PC-9 (cell line): ENCODE measurements at regions not wholly inside any gene's neighbourhood (a gene's known extent, or its start where the extent isn't known, plus 50 kb on each side); places are given as distances from the start of the nearest gene placed in this dataset.

Source experiments
- BruUV-seq: library from RNA; stranded (reverse); fragments of 400-500 nt; replicated peaks from 2 replicates; lab custom pipeline; 2021; lab: Mats Ljungman, UMichigan
- CTCF ChIA-PET: fragments of 300-600 bp; sonication (Branson Sonifier 250); formaldehyde crosslinking; loops from one replicate; lab custom pipeline; 2022; ENCODE audit warnings: antibody characterized with exemption; lab: Charles Lee
- POLR2A ChIA-PET: fragments of 300-600 bp; sonication (Branson Sonifier 250); formaldehyde crosslinking; loops from one replicate; lab custom pipeline; 2022; ENCODE audit warnings: antibody characterized with exemption; ENCODE audit not compliant: unreplicated experiment; lab: Charles Lee
- DNase-seq, 2 experiments: peaks; one replicate each; pipeline versions ENCODE4 v3.0.0 to v3.0.0-alpha.2; 2015 to 2022; ENCODE audit warnings: mixed read lengths in 1 of 2
- H2AFZ ChIP-seq: fragments of 200-600 bp; sonication (generic); 2 replicates; pipeline ENCODE4 v1.8.1; 2017; ENCODE audit warnings: antibody characterized with exemption
- H3F3A ChIP-seq: fragments of 200-600 bp; sonication (generic); 2 replicates; pipeline ENCODE4 v1.8.1; 2017; ENCODE audit warnings: antibody characterized with exemption, mild to moderate bottlenecking, low read depth; ENCODE audit not compliant: insufficient read depth
- H3K27ac ChIP-seq: fragments of 200-600 bp; sonication (generic); 2 replicates; pipeline ENCODE4 v1.6.1; 2016; ENCODE audit warnings: mixed run types
- H3K27me3 ChIP-seq: fragments of 200-600 bp; sonication (generic); 2 replicates; pipeline ENCODE4 v1.6.1; 2016; ENCODE audit warnings: low read depth, mixed run types; ENCODE audit not compliant: insufficient read depth
- H3K36me3 ChIP-seq: fragments of 200-600 bp; sonication (generic); 2 replicates; pipeline ENCODE4 v1.6.1; 2016; ENCODE audit warnings: low read depth, mixed run types
- H3K4me1 ChIP-seq: fragments of 200-600 bp; sonication (generic); replicated peaks from 2 replicates; pipeline ENCODE4 v1.6.1; 2016; ENCODE audit warnings: mixed run types; ENCODE audit not compliant: insufficient read depth
- H3K4me2 ChIP-seq: fragments of 200-600 bp; sonication (generic); 2 replicates; pipeline ENCODE4 v1.6.1; 2017; ENCODE audit warnings: mixed run types
- H3K4me3 ChIP-seq: fragments of 200-600 bp; sonication (generic); 2 replicates; pipeline ENCODE4 v1.6.1; 2016; ENCODE audit warnings: mixed run types
- H3K79me2 ChIP-seq: fragments of 200-600 bp; sonication (generic); 2 replicates; pipeline ENCODE4 v1.6.1; 2017; ENCODE audit warnings: low read depth, mixed run types
- H3K9me2 ChIP-seq: fragments of 200-600 bp; sonication (generic); 2 replicates; pipeline ENCODE4 v1.8.1; 2017; ENCODE audit warnings: mild to moderate bottlenecking; ENCODE audit not compliant: insufficient read depth
- H3K9me3 ChIP-seq: fragments of 200-600 bp; sonication (generic); 2 replicates; pipeline ENCODE4 v1.8.1; 2016; ENCODE audit warnings: low read depth; ENCODE audit not compliant: insufficient read depth
- H4K20me1 ChIP-seq: fragments of 200-600 bp; sonication (generic); 2 replicates; pipeline ENCODE4 v1.8.1; 2017; ENCODE audit not compliant: insufficient read depth
- EZH2 ChIP-seq: fragments of 200-600 bp; sonication (generic); IDR thresholded peaks from 2 replicates; pipeline ENCODE4 v1.8.0; 2017; ENCODE audit warnings: antibody characterized with exemption, low read depth
- intact Hi-C: fragments of 100-400 bp; cut with micrococcal nuclease; formaldehyde crosslinking; loops from one replicate; pipeline ENCODE4 v1.10.0; 2022; ENCODE audit not compliant: unreplicated experiment
- TF ChIP-seq, protein P1 (sequence below): fragments of 200-600 bp; sonication (generic); conservative IDR thresholded peaks from 2 replicates; pipeline ENCODE4 v1.6.1; 2017; ENCODE audit warnings: mixed run types, antibody characterized with exemption, mild to moderate bottlenecking, moderate library complexity

DNA sequence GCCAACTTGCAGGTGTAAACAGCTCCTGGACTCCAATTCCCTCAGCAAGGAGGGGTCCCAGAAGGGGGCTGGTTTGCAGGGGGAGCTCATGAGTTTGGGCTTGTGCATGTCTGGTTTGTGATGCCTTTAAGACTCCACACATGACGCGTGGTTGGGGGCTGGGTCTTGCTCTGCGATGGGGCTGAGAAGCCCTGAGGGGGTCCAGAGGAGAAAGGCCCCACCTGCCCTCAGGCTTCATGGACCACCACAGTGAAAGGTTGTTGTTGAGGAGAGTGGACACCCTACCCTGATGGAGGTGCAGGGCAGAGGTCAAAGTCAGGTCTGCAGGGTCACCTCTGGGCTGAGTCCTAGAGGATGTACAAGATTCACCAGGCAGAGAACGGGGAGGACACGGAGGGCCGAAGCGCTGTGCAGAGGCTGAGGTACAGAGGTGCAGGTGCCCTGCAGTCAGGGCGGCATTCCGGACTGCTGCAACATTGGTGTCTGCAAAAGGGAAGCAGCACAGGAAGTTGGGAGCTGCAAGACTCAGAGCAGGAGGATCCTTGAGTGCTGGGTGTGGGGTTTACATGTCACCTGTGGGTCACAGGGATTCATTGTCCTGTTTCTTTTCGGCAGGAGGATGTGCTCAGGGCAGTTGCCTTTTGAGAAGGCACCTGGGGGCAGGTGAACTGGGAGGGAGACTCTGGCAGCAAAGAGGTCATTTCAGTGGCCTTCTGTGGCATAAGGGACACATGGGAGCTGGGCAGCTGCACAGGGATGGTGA, 399.4 kb downstream of the PTPRU start:
- POLR2A ChIA-PET: no interaction called here
- DNase-seq: no peak

DNA sequence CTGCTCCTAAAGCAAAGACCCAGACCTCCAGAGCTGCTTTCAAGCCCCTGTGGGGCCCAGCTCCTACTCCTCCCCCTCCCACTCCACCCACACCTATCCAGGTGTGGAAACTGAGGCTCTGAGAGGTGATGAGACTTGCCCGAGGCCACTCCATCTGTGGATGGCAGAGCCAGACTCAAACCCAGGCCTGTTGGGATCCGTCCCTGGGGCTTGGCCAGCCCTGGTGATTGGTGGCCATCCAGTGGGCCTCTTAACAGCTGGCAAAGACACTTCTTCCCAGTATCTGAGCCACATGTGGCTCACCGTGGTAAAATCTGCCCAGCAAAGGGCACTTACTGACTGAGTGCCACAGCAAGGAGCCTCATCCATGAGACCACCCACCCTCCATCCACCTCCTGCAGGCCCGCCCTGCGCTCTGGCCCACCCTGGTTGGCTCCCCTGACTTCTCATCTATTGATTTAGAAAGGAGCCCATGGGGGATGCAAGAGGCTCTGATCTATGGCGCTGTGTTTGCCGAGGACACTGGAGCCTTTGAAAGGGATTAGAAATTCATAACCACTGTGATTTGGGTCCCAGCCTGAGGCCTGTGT, 398.5 kb downstream of the PTPRU start:
- Histone ChIP-seq H3F3A (0 out of 2 replicates have a peak, but pooled peaks cover 5% of the 10 kb centered on the region), H2AFZ (no peak overlapping the region), H3K9me3 (no peaks in the 10 kb centered on the region), H3K9me2 (no peaks in the 10 kb centered on the region), H3K27me3 (no peaks in the 10 kb centered on the region), H3K79me2 (no peaks in the 10 kb centered on the region), H3K27ac (no peak overlapping the region), H3K36me3 (no peaks in the 10 kb centered on the region), H3K4me2 (no peak overlapping the region), H3K4me1 (peaks cover 13% of the 10 kb centered on the region), H3K4me3 (no peak overlapping the region), H4K20me1 (no peaks in the 10 kb centered on the region)
- intact Hi-C loops: no loop called here
- no peak for DNase-seq
- no peak for TF ChIP-seq EZH2
- TF ChIP-seq, protein P1, sequence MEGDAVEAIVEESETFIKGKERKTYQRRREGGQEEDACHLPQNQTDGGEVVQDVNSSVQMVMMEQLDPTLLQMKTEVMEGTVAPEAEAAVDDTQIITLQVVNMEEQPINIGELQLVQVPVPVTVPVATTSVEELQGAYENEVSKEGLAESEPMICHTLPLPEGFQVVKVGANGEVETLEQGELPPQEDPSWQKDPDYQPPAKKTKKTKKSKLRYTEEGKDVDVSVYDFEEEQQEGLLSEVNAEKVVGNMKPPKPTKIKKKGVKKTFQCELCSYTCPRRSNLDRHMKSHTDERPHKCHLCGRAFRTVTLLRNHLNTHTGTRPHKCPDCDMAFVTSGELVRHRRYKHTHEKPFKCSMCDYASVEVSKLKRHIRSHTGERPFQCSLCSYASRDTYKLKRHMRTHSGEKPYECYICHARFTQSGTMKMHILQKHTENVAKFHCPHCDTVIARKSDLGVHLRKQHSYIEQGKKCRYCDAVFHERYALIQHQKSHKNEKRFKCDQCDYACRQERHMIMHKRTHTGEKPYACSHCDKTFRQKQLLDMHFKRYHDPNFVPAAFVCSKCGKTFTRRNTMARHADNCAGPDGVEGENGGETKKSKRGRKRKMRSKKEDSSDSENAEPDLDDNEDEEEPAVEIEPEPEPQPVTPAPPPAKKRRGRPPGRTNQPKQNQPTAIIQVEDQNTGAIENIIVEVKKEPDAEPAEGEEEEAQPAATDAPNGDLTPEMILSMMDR: no peak
- CTCF ChIA-PET: no interaction called here
- POLR2A ChIA-PET: no interaction called here
- BruUV-seq: no TSS peak

More for the DNA sequence above, 399.4 kb downstream of the PTPRU start:
- no peak for TF ChIP-seq EZH2
- TF ChIP-seq, protein P1: no peak
- Histone ChIP-seq H3K36me3 (no peaks in the 10 kb centered on the region), H4K20me1 (no peaks in the 10 kb centered on the region), H3K27me3 (no peaks in the 10 kb centered on the region), H3K4me3 (no peak overlapping the region), H3K4me2 (no peak overlapping the region), H3K9me2 (no peaks in the 10 kb centered on the region), H3K9me3 (no peaks in the 10 kb centered on the region), H3K4me1 (peaks cover 20% of the 10 kb centered on the region), H3K79me2 (no peaks in the 10 kb centered on the region), H3F3A (0 out of 2 replicates have a peak, but pooled peaks cover 6% of the 10 kb centered on the region), H2AFZ (no peak overlapping the region), H3K27ac (no peak overlapping the region)
- no TSS peak for BruUV-seq
- CTCF ChIA-PET: no interaction called here
- intact Hi-C loops: no loop called here

DNA sequence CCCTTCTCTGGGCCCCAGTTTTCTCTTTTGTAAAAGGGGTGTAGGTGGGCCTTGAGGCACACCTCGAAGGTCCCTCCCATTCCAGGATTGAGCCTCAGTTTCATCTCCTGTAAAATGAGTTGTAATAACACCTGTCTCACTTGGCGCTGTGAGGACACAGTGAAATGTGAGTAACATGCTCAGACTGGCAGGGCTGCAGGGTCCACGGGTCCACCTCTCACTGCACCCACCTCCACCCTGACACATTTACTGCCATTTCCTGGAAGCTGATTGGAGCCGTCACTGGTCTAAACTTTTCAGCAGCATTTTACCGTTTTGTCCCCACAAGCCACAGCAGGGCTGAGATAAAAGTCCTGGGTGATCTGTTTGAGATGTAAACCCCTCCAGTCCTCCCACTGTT, 398.0 kb downstream of the PTPRU start:
- H3F3A ChIP-seq: 0 out of 2 replicates have a peak, but pooled peaks cover under 1% of the 10 kb centered on the region
- no peaks in the 10 kb centered on the region for H3K27me3 ChIP-seq
- H3K79me2 ChIP-seq: no peaks in the 10 kb centered on the region
- ChIA-PET CTCF (no interaction called here), POLR2A (no interaction called here)
- peaks cover 8% of the 10 kb centered on the region for H3K4me1 ChIP-seq
- TF ChIP-seq, protein P1: no peak
- no peak for TF ChIP-seq EZH2
- H3K4me3 ChIP-seq: no peak overlapping the region
- no peak overlapping the region for H3K27ac ChIP-seq
- H3K9me2 ChIP-seq: no peaks in the 10 kb centered on the region
- H3K9me3 ChIP-seq: no peaks in the 10 kb centered on the region
- no peak overlapping the region for H2AFZ ChIP-seq
- no TSS peak for BruUV-seq
- no peak overlapping the region for H3K4me2 ChIP-seq
- intact Hi-C loops: no loop called here
- H4K20me1 ChIP-seq: no peaks in the 10 kb centered on the region
- H3K36me3 ChIP-seq: no peaks in the 10 kb centered on the region
- DNase-seq: no peak
